Esophagus squamous epithelium (tissue), 5 donors: ENCODE measurements at regions not wholly inside any gene's neighbourhood (a gene's known extent, or its start where the extent isn't known, plus 50 kb on each side); places are given as distances from the start of the nearest gene placed in this dataset.

ENCODE experiments used
- DNase-seq: peaks from one replicate; lab custom pipeline; 2025; lab: John Stamatoyannopoulos, UW
- H3K27ac ChIP-seq, 4 donors: fragments of 200-600 bp; sonication (generic); one replicate each; pipeline ENCODE4 v1.5.1; 2016 to 2019; ENCODE audit warnings: mild to moderate bottlenecking in 1 of 4
- H3K27me3 ChIP-seq, 4 donors: fragments of 200-600 bp; sonication (generic); 1 replicate in 3 of 4; 2 replicates in 1 of 4; pipeline versions ENCODE4 v1.5.1 to v1.6.0; 2017 to 2021; ENCODE audit warnings: antibody characterized with exemption in 1 of 4
- H3K36me3 ChIP-seq, 3 donors: fragments of 200-600 bp; sonication (generic); one replicate each; pipeline ENCODE4 v1.5.1; 2016 to 2019
- H3K4me1 ChIP-seq, 3 donors: fragments of 200-600 bp; sonication (generic); one replicate each; pipeline ENCODE4 v1.5.1; 2017 to 2019
- H3K4me3 ChIP-seq, 4 donors: fragments of 200-600 bp; sonication (generic); 1 replicate in 3 of 4; 2 replicates in 1 of 4; pipeline ENCODE4 v1.5.1; 2016 to 2019; ENCODE audit warnings: mild to moderate bottlenecking in 2 of 4, moderate library complexity in 1 of 4
- H3K9me3 ChIP-seq, 3 donors: fragments of 200-600 bp; sonication (generic); one replicate each; pipeline ENCODE4 v1.5.1; 2016 to 2019
- CTCF ChIP-seq, 6 experiments: fragments of 450-650 bp in 4 of 6; fragments of 200-600 bp in 2 of 6; sonication (generic) in 2 of 6; IDR thresholded peaks; one replicate each; pipeline ENCODE4 v1.5.1; 2016 to 2019; ENCODE audit warnings: antibody characterized with exemption in 6 of 6, mild to moderate bottlenecking in 4 of 6, moderate library complexity in 4 of 6
- POLR2A ChIP-seq, 4 donors: fragments of 450-650 bp; IDR thresholded peaks; one replicate each; pipeline ENCODE4 v1.6.1; 2017; ENCODE audit warnings: antibody characterized with exemption in 4 of 4, mild to moderate bottlenecking in 4 of 4, moderate library complexity in 3 of 4
- WGBS, 2 donors: methylation state at CpG; one replicate each; pipeline ENCODE4 v1.1.5; 2018; 5-methylcytosine and 5-hydroxymethylcytosine counted together
- intact Hi-C: fragments of 100-400 bp; cut with DNase I; formaldehyde crosslinking; loops from one replicate; pipeline ENCODE4 v1.15.0; 2022
- donor health status: DM: yes; HTN: yes; CAD: no.

DNA sequence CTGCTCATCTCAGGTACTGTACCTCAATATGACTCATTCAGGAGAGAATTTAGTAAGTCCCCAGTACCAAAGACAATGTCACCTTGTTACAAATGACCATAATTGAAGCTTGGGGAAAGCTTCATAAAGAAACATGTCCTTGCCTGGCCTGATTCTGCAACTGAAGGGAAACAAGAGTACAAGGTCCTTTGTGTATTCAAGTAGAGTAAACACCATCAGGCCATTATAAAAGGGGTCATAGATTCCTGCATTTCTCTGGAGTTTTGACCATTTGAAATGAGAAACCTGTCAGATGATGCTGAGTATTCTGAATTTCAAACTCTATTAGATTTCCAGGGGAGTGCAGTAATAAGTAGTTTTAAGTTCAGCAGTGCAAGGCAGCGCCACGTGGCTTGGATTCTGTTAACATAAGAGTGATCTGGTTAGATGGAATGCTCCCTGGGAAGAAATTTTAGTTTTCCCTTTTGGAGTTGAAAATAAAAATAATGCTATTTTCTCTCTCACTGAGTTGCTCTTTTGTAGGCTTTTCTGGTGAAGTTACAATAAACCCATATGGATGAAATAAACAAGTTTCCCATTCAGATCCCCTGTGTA, 1054.3 kb downstream of the EPHA7 start:
- intact Hi-C loops = no loop called here
- DNase-seq = no peak
- Histone ChIP-seq H3K27me3 (no peaks in the 10 kb centered on the region), H3K36me3 (no peaks in the 10 kb centered on the region), H3K27ac (no peak overlapping the region), H3K4me3 (no peak overlapping the region), H3K4me1 (no peaks in the 10 kb centered on the region), H3K9me3 (no peaks in the 10 kb centered on the region)
- TF ChIP-seq CTCF (IDR thresholded peaks at IDR 0.05) = no peak
- no peak for TF ChIP-seq POLR2A (IDR thresholded peaks at IDR 0.05)
- whole genome bisulfite sequencing, 2 donors = 9 to 29% methylated on average over 2 of the region's 2 CpGs

DNA sequence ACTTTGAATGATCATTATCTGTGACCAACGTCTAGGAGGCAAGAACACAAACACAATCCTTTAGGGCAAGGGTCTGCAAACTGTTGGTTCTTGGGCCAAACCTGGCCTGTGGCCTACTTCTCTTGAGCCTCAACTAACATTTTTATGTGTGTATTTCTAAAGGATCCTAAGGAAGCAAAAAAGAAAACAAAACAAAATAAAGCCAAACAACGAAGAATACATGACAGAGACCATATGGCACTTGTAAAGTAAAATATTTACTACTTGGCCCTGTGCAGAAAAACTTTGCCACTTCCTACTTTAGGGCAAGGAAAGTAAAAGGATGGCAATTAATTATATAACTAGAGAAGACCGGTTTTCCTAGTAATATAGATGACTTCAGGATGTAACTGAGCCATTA, 1056.2 kb downstream of the EPHA7 start:
- no peak for DNase-seq
- Histone ChIP-seq H3K9me3 (no peaks in the 10 kb centered on the region), H3K27me3 (no peaks in the 10 kb centered on the region)

DNA sequence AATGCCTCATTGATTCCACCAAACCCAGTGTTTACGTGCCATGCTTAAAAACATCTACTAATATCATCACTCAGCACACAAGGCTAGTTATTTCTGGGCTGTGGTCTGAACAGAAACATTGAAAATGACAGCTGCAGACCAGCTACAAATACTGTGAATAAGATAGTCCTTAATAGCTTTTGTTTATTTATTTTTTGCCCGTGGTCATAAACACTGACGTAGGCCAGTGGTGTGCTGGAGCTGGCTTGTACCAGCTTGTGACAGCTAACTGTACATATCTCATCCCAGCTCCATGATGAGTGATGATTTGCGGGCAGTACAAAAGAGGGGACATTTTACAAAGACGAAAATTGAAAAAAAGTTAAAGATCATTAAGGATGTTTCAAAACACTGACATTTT, 1057.0 kb downstream of the EPHA7 start:
- Histone ChIP-seq H3K36me3 (no peaks in the 10 kb centered on the region), H3K27ac (no peak overlapping the region), H3K4me3 (no peak overlapping the region), H3K9me3 (no peaks in the 10 kb centered on the region), H3K27me3 (no peaks in the 10 kb centered on the region), H3K4me1 (no peaks in the 10 kb centered on the region)
- no peak for TF ChIP-seq POLR2A (IDR thresholded peaks at IDR 0.05)
- TF ChIP-seq CTCF (IDR thresholded peaks at IDR 0.05) = no peak
- WGBS, 2 donors = 54 to 73% methylated on average over 5 of the region's 5 CpGs
- DNase-seq = no peak
- intact Hi-C loops = no loop called here

More for the DNA sequence above, 1056.2 kb downstream of the EPHA7 start:
- Histone ChIP-seq H3K4me3 (no peak overlapping the region), H3K4me1 (no peaks in the 10 kb centered on the region), H3K27ac (no peak overlapping the region), H3K36me3 (no peaks in the 10 kb centered on the region)
- intact Hi-C loops = no loop called here
- 47 to 49% methylated on average over 3 of the region's 3 CpGs for WGBS, 2 donors
- TF ChIP-seq CTCF (IDR thresholded peaks at IDR 0.05) (no peak), POLR2A (IDR thresholded peaks at IDR 0.05) (no peak)

GRCh38 chr6:92361990-92362389, 1057.4 kb downstream of the EPHA7 start:
- DNase-seq = no peak
- no peak overlapping the region for H3K27ac ChIP-seq
- no peak overlapping the region for H3K4me3 ChIP-seq
- WGBS, 2 donors = 80 to 86% methylated on average over 9 of the region's 9 CpGs
- no peak for TF ChIP-seq CTCF (IDR thresholded peaks at IDR 0.05)
- TF ChIP-seq POLR2A (IDR thresholded peaks at IDR 0.05) = no peak
- intact Hi-C loops = no loop called here
- H3K27me3 ChIP-seq = no peaks in the 10 kb centered on the region
- H3K36me3 ChIP-seq = no peaks in the 10 kb centered on the region
- no peaks in the 10 kb centered on the region for H3K4me1 ChIP-seq
- no peaks in the 10 kb centered on the region for H3K9me3 ChIP-seq

DNA sequence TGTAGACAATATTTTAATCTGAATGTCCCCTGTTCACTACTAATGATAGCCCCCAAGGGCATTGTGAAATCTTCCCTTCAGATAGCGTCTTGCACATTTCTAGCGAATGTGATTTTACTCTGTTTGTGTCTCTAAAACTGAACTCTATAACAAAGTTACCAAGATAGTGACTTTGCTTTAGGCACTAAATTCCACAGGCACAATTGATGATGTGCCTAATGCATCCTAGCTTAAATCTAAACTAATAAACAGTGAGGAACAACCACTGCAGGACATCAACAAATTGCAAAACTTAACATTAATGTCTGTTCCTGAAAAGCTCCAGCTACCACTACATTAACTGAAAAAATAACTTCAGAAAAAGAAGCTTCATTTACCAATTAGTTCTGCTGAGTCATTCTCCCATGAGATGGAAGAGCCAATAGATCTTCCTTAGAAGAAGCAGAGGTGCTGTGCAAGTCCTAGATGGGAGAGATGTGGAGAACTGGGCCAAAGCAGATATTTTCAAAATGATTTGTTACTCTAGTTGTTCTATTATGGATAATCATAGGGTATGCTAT, 1065.0 kb downstream of the EPHA7 start:
- Histone ChIP-seq H3K36me3 (no peaks in the 10 kb centered on the region), H3K27me3 (no peaks in the 10 kb centered on the region), H3K27ac (no peak overlapping the region), H3K9me3 (no peaks in the 10 kb centered on the region), H3K4me3 (no peak overlapping the region), H3K4me1 (no peaks in the 10 kb centered on the region)
- TF ChIP-seq CTCF (IDR thresholded peaks at IDR 0.05) (no peak), POLR2A (IDR thresholded peaks at IDR 0.05) (no peak)
- no peak for DNase-seq
- intact Hi-C loops = no loop called here
- WGBS, 2 donors = 81 to 87% methylated on average over 2 of the region's 2 CpGs
